Parathyroid adenoma (tissue), 2 donors: ENCODE measurements at regions not wholly inside any gene's neighbourhood (a gene's known extent, or its start where the extent isn't known, plus 50 kb on each side); places are given as distances from the start of the nearest gene placed in this dataset.

Source experiments
- H2AFZ ChIP-seq: fragments of 300-600 bp; sonication (generic); one replicate; pipeline ENCODE4 v1.7.0; 2017; ENCODE audit warnings: antibody characterized with exemption, mild to moderate bottlenecking
- H3K27ac ChIP-seq: fragments of 300-600 bp; sonication (generic); one replicate; pipeline ENCODE4 v1.7.0; 2017
- H3K27me3 ChIP-seq: fragments of 300-600 bp; sonication (generic); one replicate; pipeline ENCODE4 v1.7.0; 2017; ENCODE audit warnings: low read length; ENCODE audit not compliant: control insufficient read depth, insufficient read depth
- H3K36me3 ChIP-seq: fragments of 300-600 bp; sonication (generic); one replicate; pipeline ENCODE4 v1.7.0; 2017; ENCODE audit warnings: low read length; ENCODE audit not compliant: control insufficient read depth, insufficient read depth
- H3K4me1 ChIP-seq: fragments of 300-600 bp; sonication (generic); one replicate; pipeline ENCODE4 v1.7.0; 2017; ENCODE audit warnings: control low read depth
- H3K4me2 ChIP-seq: fragments of 300-600 bp; sonication (generic); one replicate; pipeline ENCODE4 v1.7.0; 2017; ENCODE audit warnings: low read length
- H3K4me3 ChIP-seq: fragments of 300-600 bp; sonication (generic); one replicate; pipeline ENCODE4 v1.7.0; 2017; ENCODE audit warnings: low read depth, low read length
- H3K79me2 ChIP-seq: fragments of 300-600 bp; sonication (generic); one replicate; pipeline ENCODE4 v1.7.0; 2017; ENCODE audit warnings: control low read depth
- H3K9ac ChIP-seq: fragments of 300-600 bp; sonication (generic); one replicate; pipeline ENCODE4 v1.7.0; 2017; ENCODE audit warnings: mild to moderate bottlenecking
- H3K9me3 ChIP-seq: fragments of 300-600 bp; sonication (generic); one replicate; pipeline ENCODE4 v1.7.0; 2017; ENCODE audit warnings: low read length; ENCODE audit not compliant: control insufficient read depth
- TF ChIP-seq, protein P1 (sequence below): fragments of 300-600 bp; sonication (generic); IDR thresholded peaks from one replicate; pipeline ENCODE4 v1.7.0; 2017; ENCODE audit warnings: antibody characterized with exemption, mild to moderate bottlenecking
- donor health status: primary hyperparathyroidism.

DNA sequence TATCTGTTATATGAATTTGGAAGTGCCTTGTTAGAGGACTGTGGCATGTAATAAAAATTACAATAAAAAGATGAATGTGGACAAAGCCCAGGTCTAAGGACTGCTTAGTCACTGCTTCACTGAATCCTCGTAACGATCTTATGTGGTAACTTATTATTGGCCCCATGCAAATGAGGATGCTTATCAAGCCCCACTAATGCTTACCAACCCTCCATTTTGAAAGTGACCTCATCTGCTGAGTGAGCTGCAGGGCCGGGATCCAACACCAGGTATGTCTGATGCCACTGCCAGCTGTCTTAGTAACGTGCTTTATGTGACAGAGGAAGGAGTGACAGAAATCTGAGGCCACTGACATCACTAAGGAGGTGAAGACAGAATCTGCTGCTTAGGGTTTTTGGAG, 65.3 kb upstream of the CCDC85A start:
- no peaks in the 10 kb centered on the region for H3K79me2 ChIP-seq
- no peaks in the 10 kb centered on the region for H3K9me3 ChIP-seq
- H3K4me1 ChIP-seq: no peaks in the 10 kb centered on the region
- H3K36me3 ChIP-seq: no peaks in the 10 kb centered on the region
- H3K4me2 ChIP-seq: no peak overlapping the region
- no peaks in the 10 kb centered on the region for H3K27me3 ChIP-seq
- no peak overlapping the region for H2AFZ ChIP-seq
- H3K9ac ChIP-seq: no peak overlapping the region
- H3K4me3 ChIP-seq: no peak overlapping the region
- H3K27ac ChIP-seq: no peak overlapping the region
- TF ChIP-seq, protein P1, sequence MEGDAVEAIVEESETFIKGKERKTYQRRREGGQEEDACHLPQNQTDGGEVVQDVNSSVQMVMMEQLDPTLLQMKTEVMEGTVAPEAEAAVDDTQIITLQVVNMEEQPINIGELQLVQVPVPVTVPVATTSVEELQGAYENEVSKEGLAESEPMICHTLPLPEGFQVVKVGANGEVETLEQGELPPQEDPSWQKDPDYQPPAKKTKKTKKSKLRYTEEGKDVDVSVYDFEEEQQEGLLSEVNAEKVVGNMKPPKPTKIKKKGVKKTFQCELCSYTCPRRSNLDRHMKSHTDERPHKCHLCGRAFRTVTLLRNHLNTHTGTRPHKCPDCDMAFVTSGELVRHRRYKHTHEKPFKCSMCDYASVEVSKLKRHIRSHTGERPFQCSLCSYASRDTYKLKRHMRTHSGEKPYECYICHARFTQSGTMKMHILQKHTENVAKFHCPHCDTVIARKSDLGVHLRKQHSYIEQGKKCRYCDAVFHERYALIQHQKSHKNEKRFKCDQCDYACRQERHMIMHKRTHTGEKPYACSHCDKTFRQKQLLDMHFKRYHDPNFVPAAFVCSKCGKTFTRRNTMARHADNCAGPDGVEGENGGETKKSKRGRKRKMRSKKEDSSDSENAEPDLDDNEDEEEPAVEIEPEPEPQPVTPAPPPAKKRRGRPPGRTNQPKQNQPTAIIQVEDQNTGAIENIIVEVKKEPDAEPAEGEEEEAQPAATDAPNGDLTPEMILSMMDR: no peak

GRCh38 chr2:56121995-56122394, 61.8 kb upstream of the CCDC85A start:
- no peak overlapping the region for H3K9ac ChIP-seq
- H3K36me3 ChIP-seq: no peaks in the 10 kb centered on the region
- no peaks in the 10 kb centered on the region for H3K79me2 ChIP-seq
- no peaks in the 10 kb centered on the region for H3K9me3 ChIP-seq
- H2AFZ ChIP-seq: no peak overlapping the region
- H3K4me2 ChIP-seq: no peak overlapping the region
- TF ChIP-seq, protein P1: no peak
- H3K4me3 ChIP-seq: no peak overlapping the region
- H3K27ac ChIP-seq: no peak overlapping the region
- H3K27me3 ChIP-seq: no peaks in the 10 kb centered on the region
- H3K4me1 ChIP-seq: no peaks in the 10 kb centered on the region

- no peak overlapping the region for H2AFZ ChIP-seq
- TF ChIP-seq, protein P1: no peak
- H3K9me3 ChIP-seq: no peaks in the 10 kb centered on the region
- H3K27ac ChIP-seq: no peak overlapping the region
- no peak overlapping the region for H3K9ac ChIP-seq
- H3K36me3 ChIP-seq: no peaks in the 10 kb centered on the region
- no peak overlapping the region for H3K4me2 ChIP-seq
- no peaks in the 10 kb centered on the region for H3K27me3 ChIP-seq
- no peaks in the 10 kb centered on the region for H3K79me2 ChIP-seq
- H3K4me3 ChIP-seq: no peak overlapping the region
- H3K4me1 ChIP-seq: no peaks in the 10 kb centered on the region
Measured at GRCh38 chr2:56123538-56123937, 60.3 kb upstream of the CCDC85A start.

DNA sequence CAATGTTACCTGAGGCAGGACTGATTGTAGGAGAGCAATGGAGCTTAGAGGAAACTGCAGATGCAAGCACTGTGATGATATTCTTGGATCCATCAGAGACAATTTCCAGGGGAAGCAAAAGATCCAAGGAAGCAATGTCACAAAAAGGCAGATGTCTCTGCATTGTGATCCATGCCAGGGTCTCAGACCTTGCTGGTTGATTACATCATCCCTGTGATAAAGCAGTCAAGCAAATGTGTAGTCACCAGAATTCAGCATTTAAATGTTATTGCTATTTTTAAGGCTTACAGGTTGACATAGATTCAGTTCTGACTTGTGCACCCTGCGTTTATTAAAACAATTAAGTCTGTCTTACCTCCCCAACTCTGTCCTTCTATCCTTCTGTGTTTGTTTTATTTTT, 56.8 kb upstream of the CCDC85A start:
- Histone ChIP-seq H3K27me3 (no peaks in the 10 kb centered on the region), H3K9me3 (no peaks in the 10 kb centered on the region), H3K27ac (no peak overlapping the region), H3K79me2 (no peaks in the 10 kb centered on the region), H3K4me3 (no peak overlapping the region), H3K36me3 (no peaks in the 10 kb centered on the region), H2AFZ (no peak overlapping the region), H3K4me2 (no peak overlapping the region), H3K4me1 (no peaks in the 10 kb centered on the region), H3K9ac (no peak overlapping the region)
- TF ChIP-seq, protein P1: no peak

GRCh38 chr2:56127463-56128152, 56.2 kb upstream of the CCDC85A start:
- Histone ChIP-seq H3K9ac (no peak overlapping the region), H3K79me2 (no peaks in the 10 kb centered on the region), H3K4me1 (no peaks in the 10 kb centered on the region), H3K27ac (no peak overlapping the region), H3K4me3 (no peak overlapping the region), H3K9me3 (no peaks in the 10 kb centered on the region), H3K4me2 (no peak overlapping the region), H2AFZ (no peak overlapping the region), H3K36me3 (no peaks in the 10 kb centered on the region), H3K27me3 (no peaks in the 10 kb centered on the region)
- TF ChIP-seq, protein P1: no peak
